Mesodermal cell (in vitro differentiated cells): ENCODE measurements at regions not wholly inside any gene's neighbourhood (a gene's known extent, or its start where the extent isn't known, plus 50 kb on each side); places are given as distances from the start of the nearest gene placed in this dataset.
A peak's percentile ranks its signal among the peaks of the same experiment; 100 is the strongest.

Experiments
- H3K27ac ChIP-seq: 2 replicates; pipeline ENCODE4 v1.7.0; 2013; ENCODE audit warnings: mild to moderate bottlenecking, low read depth, low read length, moderate library complexity; ENCODE audit not compliant: severe bottlenecking
- H3K36me3 ChIP-seq: 2 replicates; pipeline ENCODE4 v1.7.1; 2013; ENCODE audit warnings: mild to moderate bottlenecking, low read length, moderate library complexity; ENCODE audit not compliant: control insufficient read depth, insufficient read depth
- H3K4me1 ChIP-seq: one replicate; pipeline ENCODE4 v1.7.1; 2013; ENCODE audit warnings: mild to moderate bottlenecking, low read length; ENCODE audit not compliant: insufficient read depth, control insufficient read depth, poor library complexity, severe bottlenecking
- H3K4me3 ChIP-seq: 2 replicates; pipeline ENCODE4 v1.7.0; 2013; ENCODE audit warnings: low read length, control low read depth, mild to moderate bottlenecking; ENCODE audit not compliant: insufficient read depth, poor library complexity, severe bottlenecking; ENCODE audit errors: extremely low read depth
- H3K9me3 ChIP-seq: 2 replicates; pipeline ENCODE4 v1.7.1; 2013; ENCODE audit warnings: mild to moderate bottlenecking, low read length, moderate library complexity; ENCODE audit not compliant: control insufficient read depth
- WGBS, 2 experiments: methylation state at CpG; one replicate each; pipeline ENCODE4 v1.1.5; 2013; ENCODE audit warnings: missing lambda C conversion rate in 2 of 2; ENCODE audit not compliant: insufficient coverage in 2 of 2; 5-methylcytosine and 5-hydroxymethylcytosine counted together

- peaks cover 4% of the 10 kb centered on the region for H3K9me3 ChIP-seq
- H3K4me3 ChIP-seq, result no peak overlapping the region
- peaks cover 18% of the 10 kb centered on the region for H3K4me1 ChIP-seq
- no peak overlapping the region for H3K27ac ChIP-seq
- H3K36me3 ChIP-seq, result no peaks in the 10 kb centered on the region
- WGBS, 2 experiments, result 100% methylated on average over 1 of the region's 2 CpGs
Observed at GRCh38 chr17:13735861-13736260, 134.1 kb upstream of the HS3ST3A1 start.

GRCh38 chr17:13736916-13737315 lies 135.2 kb upstream of the HS3ST3A1 start:
- H3K36me3 ChIP-seq, result no peaks in the 10 kb centered on the region
- peaks cover 22% of the 10 kb centered on the region for H3K4me1 ChIP-seq
- H3K9me3 ChIP-seq, result peaks cover 4% of the 10 kb centered on the region
- peak overlapping the region; percentile 12 for H3K27ac ChIP-seq
- no peak overlapping the region for H3K4me3 ChIP-seq

GRCh38 chr17:13740686-13741085 lies 139.0 kb upstream of the HS3ST3A1 start:
- Histone ChIP-seq H3K4me3 (no peak overlapping the region), H3K4me1 (peaks cover 22% of the 10 kb centered on the region), H3K9me3 (peaks cover 5% of the 10 kb centered on the region), H3K36me3 (no peaks in the 10 kb centered on the region), H3K27ac (no peak overlapping the region)
- WGBS, 2 experiments, result 93% methylated on average over 2 of the region's 3 CpGs; no CpG with 5 or more reads in 1 of the 2 experiments

- WGBS, 2 experiments, result no CpG with 5 or more reads among the region's 1 CpG
- Histone ChIP-seq H3K4me3 (no peak overlapping the region), H3K27ac (no peak overlapping the region), H3K9me3 (peaks cover 5% of the 10 kb centered on the region), H3K36me3 (no peaks in the 10 kb centered on the region), H3K4me1 (peaks cover 19% of the 10 kb centered on the region)
Observed at GRCh38 chr17:13741744-13742143, 140.0 kb upstream of the HS3ST3A1 start.

GRCh38 chr17:13743906-13744305 lies 142.2 kb upstream of the HS3ST3A1 start:
- Histone ChIP-seq H3K4me3 (no peak overlapping the region), H3K27ac (no peak overlapping the region), H3K4me1 (peaks cover 11% of the 10 kb centered on the region), H3K9me3 (peaks cover 5% of the 10 kb centered on the region), H3K36me3 (no peaks in the 10 kb centered on the region)
- WGBS, 2 experiments, result 100% methylated on average over 1 of the region's 3 CpGs; no CpG with 5 or more reads in 1 of the 2 experiments

- Histone ChIP-seq H3K36me3 (no peaks in the 10 kb centered on the region), H3K9me3 (peaks cover 5% of the 10 kb centered on the region), H3K4me1 (peaks cover 33% of the 10 kb centered on the region), H3K4me3 (no peak overlapping the region), H3K27ac (peak overlapping the region; percentile 7)
- 81 to 86% methylated on average over 7 to 8 of the region's 9 CpGs for WGBS, 2 experiments
Observed at GRCh38 chr17:13746404-13746803, 144.7 kb upstream of the HS3ST3A1 start.

- Histone ChIP-seq H3K9me3 (peaks cover 3% of the 10 kb centered on the region), H3K4me3 (no peak overlapping the region), H3K27ac (peak overlapping the region; percentile 94), H3K4me1 (peaks cover 42% of the 10 kb centered on the region), H3K36me3 (no peaks in the 10 kb centered on the region)
- WGBS, 2 experiments, result 50 to 66% methylated on average over 3 of the region's 5 CpGs
Observed at GRCh38 chr17:13749166-13749890, 147.6 kb upstream of the HS3ST3A1 start.

GRCh38 chr17:13749891-13750235 lies 148.1 kb upstream of the HS3ST3A1 start:
- H3K27ac ChIP-seq, result peak overlapping the region; percentile 94
- 0 to 20% methylated on average over 1 of the region's 1 CpG for WGBS, 2 experiments
- no peaks in the 10 kb centered on the region for H3K36me3 ChIP-seq
- no peaks in the 10 kb centered on the region for H3K9me3 ChIP-seq
- H3K4me1 ChIP-seq, result peaks cover 44% of the 10 kb centered on the region
- no peak overlapping the region for H3K4me3 ChIP-seq

GRCh38 chr17:13750816-13751793 lies 149.4 kb upstream of the HS3ST3A1 start:
- Histone ChIP-seq H3K4me1 (peaks cover 47% of the 10 kb centered on the region), H3K27ac (peak overlapping the region; percentile 94), H3K9me3 (no peaks in the 10 kb centered on the region), H3K36me3 (no peaks in the 10 kb centered on the region), H3K4me3 (no peak overlapping the region)
- 20 to 39% methylated on average over 10 to 11 of the region's 12 CpGs for WGBS, 2 experiments

GRCh38 chr17:13753154-13753553 lies 151.4 kb upstream of the HS3ST3A1 start:
- no peak overlapping the region for H3K27ac ChIP-seq
- no peak overlapping the region for H3K4me3 ChIP-seq
- WGBS, 2 experiments, result 33% methylated on average over 2 of the region's 3 CpGs; no CpG with 5 or more reads in 1 of the 2 experiments
- no peaks in the 10 kb centered on the region for H3K9me3 ChIP-seq
- peaks cover 55% of the 10 kb centered on the region for H3K4me1 ChIP-seq
- H3K36me3 ChIP-seq, result no peaks in the 10 kb centered on the region
